A673 (cell line): ENCODE measurements at regions not wholly inside any gene's neighbourhood (a gene's known extent, or its start where the extent isn't known, plus 50 kb on each side); places are given as distances from the start of the nearest gene placed in this dataset.

Experiments
- BruUV-seq: library from RNA; stranded (reverse); fragments of 400-500 nt; replicated peaks from 2 replicates; lab custom pipeline; 2021; lab: Mats Ljungman, UMichigan
- CTCF ChIA-PET: fragments of 300-600 bp; sonication (Branson Sonifier 250); formaldehyde crosslinking; loops from one replicate; lab custom pipeline; 2022; ENCODE audit warnings: antibody characterized with exemption; lab: Charles Lee
- POLR2A ChIA-PET: fragments of 300-600 bp; sonication (Branson Sonifier 250); formaldehyde crosslinking; loops from one replicate; lab custom pipeline; 2022; ENCODE audit warnings: antibody characterized with exemption; ENCODE audit not compliant: low non-redundant PET; lab: Charles Lee
- DNase-seq: peaks from one replicate; pipeline ENCODE4 v3.0.0-alpha.2; 2015; ENCODE audit warnings: low spot score
- H3K27ac ChIP-seq: fragments of 200-600 bp; sonication (generic); 2 replicates; pipeline ENCODE4 v1.5.1; 2016; ENCODE audit warnings: mixed run types, low read depth, mild to moderate bottlenecking, mixed read lengths, antibody characterized with exemption, low read length; ENCODE audit not compliant: poor library complexity, severe bottlenecking
- H3K27me3 ChIP-seq: fragments of 200-600 bp; sonication (generic); replicated peaks from 2 replicates; pipeline ENCODE4 v1.6.1; 2017; ENCODE audit warnings: mixed run types, low read depth, mild to moderate bottlenecking, mixed read lengths, antibody characterized with exemption, low read length; ENCODE audit not compliant: insufficient read depth, poor library complexity
- H3K36me3 ChIP-seq: fragments of 200-600 bp; sonication (generic); 2 replicates; pipeline ENCODE4 v1.6.1; 2016; ENCODE audit warnings: mixed run types, mild to moderate bottlenecking, mixed read lengths, antibody characterized with exemption, low read length; ENCODE audit not compliant: insufficient read depth, poor library complexity, severe bottlenecking
- H3K4me1 ChIP-seq: fragments of 200-600 bp; sonication (generic); 2 replicates; pipeline ENCODE4 v1.6.1; 2017; ENCODE audit warnings: mixed run types, mild to moderate bottlenecking, mixed read lengths, antibody characterized with exemption, low read length; ENCODE audit not compliant: insufficient read depth, poor library complexity, severe bottlenecking
- H3K4me3 ChIP-seq: fragments of 200-600 bp; sonication (generic); 2 replicates; pipeline ENCODE4 v1.5.1; 2016; ENCODE audit warnings: low read depth, mixed run types, mild to moderate bottlenecking, mixed read lengths, low read length; ENCODE audit not compliant: poor library complexity, severe bottlenecking
- H3K9me3 ChIP-seq: fragments of 200-600 bp; sonication (generic); 2 replicates; pipeline ENCODE4 v1.6.1; 2016; ENCODE audit warnings: mixed run types, low read depth, mild to moderate bottlenecking, mixed read lengths, antibody characterized with exemption, low read length; ENCODE audit not compliant: poor library complexity, severe bottlenecking
- EZH2 ChIP-seq: fragments of 200-600 bp; sonication (generic); IDR thresholded peaks from 2 replicates; pipeline ENCODE4 v1.6.1; 2017; ENCODE audit warnings: borderline replicate concordance, low read depth, mild to moderate bottlenecking, mixed read lengths, antibody characterized with exemption, low read length; ENCODE audit not compliant: poor library complexity, severe bottlenecking
- intact Hi-C: fragments of 100-400 bp; cut with micrococcal nuclease; formaldehyde crosslinking; loops from one replicate; pipeline ENCODE4 v1.10.0; 2022; ENCODE audit not compliant: unreplicated experiment
- TF ChIP-seq, protein P1 (sequence below): fragments of 300-800, 200-600 bp; sonication (generic); conservative IDR thresholded peaks from 2 replicates; pipeline ENCODE4 v1.5.1; 2017; ENCODE audit warnings: low read depth, mild to moderate bottlenecking, antibody characterized with exemption, low read length, moderate library complexity, mixed read lengths

DNA sequence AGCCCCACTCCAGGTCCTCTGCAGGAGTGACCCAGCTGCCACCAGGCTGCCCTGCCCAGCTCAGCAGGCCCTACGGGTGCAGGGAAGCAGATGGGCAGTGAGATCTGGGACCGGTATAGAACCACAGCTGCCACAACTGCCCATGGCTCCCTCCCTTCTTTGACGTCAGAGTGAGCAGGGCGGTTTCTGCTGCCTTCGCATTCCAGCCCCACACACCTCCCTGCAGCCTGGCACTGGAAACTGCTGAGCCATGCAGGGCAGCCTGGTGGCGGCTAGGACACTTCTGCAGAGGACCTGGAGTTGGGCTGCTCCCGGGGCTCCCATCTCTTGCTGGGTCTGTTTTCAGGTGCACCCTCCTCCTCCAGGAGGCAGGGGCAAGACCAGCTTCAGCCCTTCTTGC, 101.6 kb upstream of the CD93 start:
- no peak overlapping the region for H3K4me3 ChIP-seq
- BruUV-seq, result no TSS peak
- H3K36me3 ChIP-seq, result no peaks in the 10 kb centered on the region
- H3K27ac ChIP-seq, result no peak overlapping the region
- TF ChIP-seq, protein P1, sequence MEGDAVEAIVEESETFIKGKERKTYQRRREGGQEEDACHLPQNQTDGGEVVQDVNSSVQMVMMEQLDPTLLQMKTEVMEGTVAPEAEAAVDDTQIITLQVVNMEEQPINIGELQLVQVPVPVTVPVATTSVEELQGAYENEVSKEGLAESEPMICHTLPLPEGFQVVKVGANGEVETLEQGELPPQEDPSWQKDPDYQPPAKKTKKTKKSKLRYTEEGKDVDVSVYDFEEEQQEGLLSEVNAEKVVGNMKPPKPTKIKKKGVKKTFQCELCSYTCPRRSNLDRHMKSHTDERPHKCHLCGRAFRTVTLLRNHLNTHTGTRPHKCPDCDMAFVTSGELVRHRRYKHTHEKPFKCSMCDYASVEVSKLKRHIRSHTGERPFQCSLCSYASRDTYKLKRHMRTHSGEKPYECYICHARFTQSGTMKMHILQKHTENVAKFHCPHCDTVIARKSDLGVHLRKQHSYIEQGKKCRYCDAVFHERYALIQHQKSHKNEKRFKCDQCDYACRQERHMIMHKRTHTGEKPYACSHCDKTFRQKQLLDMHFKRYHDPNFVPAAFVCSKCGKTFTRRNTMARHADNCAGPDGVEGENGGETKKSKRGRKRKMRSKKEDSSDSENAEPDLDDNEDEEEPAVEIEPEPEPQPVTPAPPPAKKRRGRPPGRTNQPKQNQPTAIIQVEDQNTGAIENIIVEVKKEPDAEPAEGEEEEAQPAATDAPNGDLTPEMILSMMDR, result no peak
- TF ChIP-seq EZH2, result no peak
- intact Hi-C loops, result no loop called here
- ChIA-PET POLR2A (no interaction called here), CTCF (no interaction called here)
- no peaks in the 10 kb centered on the region for H3K4me1 ChIP-seq
- no peak for DNase-seq
- no peaks in the 10 kb centered on the region for H3K27me3 ChIP-seq
- H3K9me3 ChIP-seq, result no peaks in the 10 kb centered on the region

DNA sequence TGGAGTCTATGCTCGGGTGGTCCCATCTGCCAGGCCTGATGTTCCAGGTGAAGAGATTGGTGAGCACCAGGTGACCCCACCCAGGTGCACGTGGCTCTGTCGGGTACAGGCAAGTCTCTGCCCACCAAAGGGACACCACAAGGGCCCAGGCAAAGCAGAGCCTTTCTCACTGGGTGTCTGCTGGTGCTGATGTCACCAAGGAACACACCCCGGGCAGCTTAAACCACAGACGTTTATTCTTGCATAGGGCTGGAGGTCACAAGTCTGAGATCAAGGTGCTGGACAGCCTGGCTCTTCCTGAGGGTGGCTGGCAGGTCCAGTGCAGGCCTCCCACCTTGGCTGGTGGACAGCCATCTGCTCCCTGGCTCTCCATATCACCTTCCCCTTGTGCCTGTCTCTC, 100.7 kb upstream of the CD93 start:
- Histone ChIP-seq H3K4me1 (no peaks in the 10 kb centered on the region), H3K36me3 (no peaks in the 10 kb centered on the region), H3K9me3 (no peaks in the 10 kb centered on the region), H3K27ac (no peak overlapping the region), H3K4me3 (no peak overlapping the region), H3K27me3 (no peaks in the 10 kb centered on the region)
- CTCF ChIA-PET, result no interaction called here
- intact Hi-C loops, result no loop called here
- TF ChIP-seq EZH2, result no peak
- POLR2A ChIA-PET, result no interaction called here
- BruUV-seq, result no TSS peak
- DNase-seq, result no peak

DNA sequence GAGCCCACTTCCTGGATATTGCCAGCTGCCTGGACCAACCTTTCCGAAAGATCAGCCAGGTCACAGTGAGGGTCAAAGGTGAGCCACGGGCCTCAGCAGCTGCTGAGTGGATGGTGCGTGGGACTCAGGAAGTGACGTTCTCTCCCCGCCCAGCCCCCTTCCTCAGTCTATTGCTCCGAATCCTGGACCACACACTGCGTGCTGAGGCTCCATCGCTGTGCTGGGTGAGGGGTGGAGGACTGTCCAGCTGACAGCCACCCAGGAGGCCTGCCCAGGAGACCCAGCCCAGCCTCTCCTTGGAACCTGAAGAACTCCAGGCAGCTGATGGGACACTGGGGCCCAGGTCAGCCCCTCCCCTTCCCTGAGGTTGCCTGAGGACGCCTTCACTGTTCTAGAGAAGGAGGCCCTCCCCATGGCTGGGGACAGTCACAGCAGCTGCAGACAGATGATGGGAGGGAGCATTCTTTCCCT, 94.4 kb upstream of the CD93 start:
- BruUV-seq, result no TSS peak
- H3K4me1 ChIP-seq, result no peaks in the 10 kb centered on the region
- H3K27ac ChIP-seq, result no peak overlapping the region
- intact Hi-C loops, result no loop called here
- H3K27me3 ChIP-seq, result peaks cover 21% of the 10 kb centered on the region
- ChIA-PET CTCF (no interaction called here), POLR2A (no interaction called here)
- no peak overlapping the region for H3K4me3 ChIP-seq
- H3K36me3 ChIP-seq, result no peaks in the 10 kb centered on the region
- H3K9me3 ChIP-seq, result no peaks in the 10 kb centered on the region
- TF ChIP-seq, protein P1, result no peak
- TF ChIP-seq EZH2, result no peak
- no peak for DNase-seq

DNA sequence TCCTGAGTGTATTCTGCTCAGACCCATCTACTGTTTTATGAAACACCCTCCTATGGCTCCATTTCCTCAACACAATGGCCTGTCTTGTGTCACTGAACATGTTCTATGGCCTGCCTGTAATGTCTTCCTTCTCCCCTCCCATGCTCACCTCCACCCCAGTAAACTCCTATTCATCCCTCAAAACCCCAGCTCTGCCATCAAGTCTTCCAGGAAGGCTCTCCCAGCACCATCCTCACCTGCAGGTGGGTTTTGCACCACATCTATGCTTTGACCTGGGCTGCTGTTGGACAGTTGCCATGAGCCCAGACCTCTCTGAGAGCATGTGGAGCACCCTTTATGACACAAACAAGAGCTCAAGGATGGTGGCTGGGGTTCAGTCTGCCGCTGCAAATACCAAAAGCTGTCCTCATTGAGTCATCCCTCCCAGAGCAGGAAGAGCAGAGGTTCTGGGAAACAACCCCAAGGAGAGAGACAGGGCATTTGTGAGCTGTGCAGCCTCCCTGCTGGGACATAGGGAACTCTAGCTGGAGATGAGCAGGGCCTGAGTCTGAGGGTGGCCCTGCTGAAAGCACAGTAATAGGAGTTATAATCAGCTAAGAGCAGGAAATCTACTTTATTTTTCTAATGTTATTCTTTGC, 93.8 kb upstream of the CD93 start:
- CTCF ChIA-PET, result no interaction called here
- no peak overlapping the region for H3K4me3 ChIP-seq
- no peak overlapping the region for H3K27ac ChIP-seq
- POLR2A ChIA-PET, result no interaction called here
- no peaks in the 10 kb centered on the region for H3K36me3 ChIP-seq
- intact Hi-C loops, result no loop called here
- no TSS peak for BruUV-seq
- no peak for DNase-seq
- peaks cover 24% of the 10 kb centered on the region for H3K27me3 ChIP-seq
- no peaks in the 10 kb centered on the region for H3K9me3 ChIP-seq
- no peak for TF ChIP-seq EZH2
- TF ChIP-seq, protein P1, result no peak
- no peaks in the 10 kb centered on the region for H3K4me1 ChIP-seq
